WI38 (cell line): ENCODE measurements at regions not wholly inside any gene's neighbourhood (a gene's known extent, or its start where the extent isn't known, plus 50 kb on each side); places are given as distances from the start of the nearest gene placed in this dataset.

ENCODE experiments used
- H3K4me3 ChIP-seq: 2 replicates; pipeline ENCODE4 v1.5.1; 2011; ENCODE audit warnings: low read depth, mild to moderate bottlenecking, control low read depth, low read length
- TF ChIP-seq, protein P1 (sequence below): IDR thresholded peaks from 2 replicates; pipeline ENCODE4 v1.5.1; 2012; ENCODE audit warnings: low read depth, mild to moderate bottlenecking, control low read depth, low read length

GRCh38 chr15:62400778-62401177 lies 235.7 kb upstream of the C2CD4B start:
- no peak overlapping the region for H3K4me3 ChIP-seq
- TF ChIP-seq, protein P1, sequence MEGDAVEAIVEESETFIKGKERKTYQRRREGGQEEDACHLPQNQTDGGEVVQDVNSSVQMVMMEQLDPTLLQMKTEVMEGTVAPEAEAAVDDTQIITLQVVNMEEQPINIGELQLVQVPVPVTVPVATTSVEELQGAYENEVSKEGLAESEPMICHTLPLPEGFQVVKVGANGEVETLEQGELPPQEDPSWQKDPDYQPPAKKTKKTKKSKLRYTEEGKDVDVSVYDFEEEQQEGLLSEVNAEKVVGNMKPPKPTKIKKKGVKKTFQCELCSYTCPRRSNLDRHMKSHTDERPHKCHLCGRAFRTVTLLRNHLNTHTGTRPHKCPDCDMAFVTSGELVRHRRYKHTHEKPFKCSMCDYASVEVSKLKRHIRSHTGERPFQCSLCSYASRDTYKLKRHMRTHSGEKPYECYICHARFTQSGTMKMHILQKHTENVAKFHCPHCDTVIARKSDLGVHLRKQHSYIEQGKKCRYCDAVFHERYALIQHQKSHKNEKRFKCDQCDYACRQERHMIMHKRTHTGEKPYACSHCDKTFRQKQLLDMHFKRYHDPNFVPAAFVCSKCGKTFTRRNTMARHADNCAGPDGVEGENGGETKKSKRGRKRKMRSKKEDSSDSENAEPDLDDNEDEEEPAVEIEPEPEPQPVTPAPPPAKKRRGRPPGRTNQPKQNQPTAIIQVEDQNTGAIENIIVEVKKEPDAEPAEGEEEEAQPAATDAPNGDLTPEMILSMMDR, result no peak

GRCh38 chr15:62402687-62403086 lies 237.6 kb upstream of the C2CD4B start:
- H3K4me3 ChIP-seq, result no peak overlapping the region
- TF ChIP-seq, protein P1, result no peak

DNA sequence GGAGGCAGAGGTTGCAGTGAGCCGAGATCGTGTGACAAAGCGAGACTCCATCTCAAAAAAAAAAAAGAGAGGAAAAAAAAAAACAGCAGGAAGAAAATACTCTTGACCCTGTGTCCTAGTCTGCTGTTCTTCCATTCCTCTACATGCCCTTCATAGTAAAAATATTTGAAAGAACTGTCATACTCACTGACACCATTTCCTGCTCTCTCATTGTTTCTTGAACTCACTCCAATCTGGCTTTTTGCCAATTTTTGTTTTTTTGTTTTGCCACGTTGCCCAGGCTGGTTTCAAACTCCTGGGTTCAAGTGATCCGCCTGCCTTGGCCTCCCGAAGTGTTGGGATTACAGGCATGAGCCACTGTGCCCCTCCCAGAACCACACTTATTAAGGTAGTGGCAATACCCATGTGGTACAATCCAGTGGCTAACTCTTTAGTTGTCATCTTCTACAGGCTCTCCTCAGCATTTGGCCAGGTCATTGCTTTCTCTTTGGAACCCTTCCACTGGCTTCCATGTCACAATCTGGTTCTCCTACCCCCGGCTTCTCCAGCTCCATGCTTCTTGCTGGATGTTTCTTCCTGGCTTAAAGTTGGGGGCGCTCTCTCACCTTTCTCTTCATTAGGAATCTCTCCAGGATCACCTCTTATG lies 238.2 kb upstream of the C2CD4B start:
- no peak overlapping the region for H3K4me3 ChIP-seq
- TF ChIP-seq, protein P1, result no peak

- TF ChIP-seq, protein P1, result no peak
Measured at GRCh38 chr15:62404194-62404985, 239.3 kb upstream of the C2CD4B start.

GRCh38 chr15:62406305-62406891 lies 241.3 kb upstream of the C2CD4B start:
- TF ChIP-seq, protein P1, result no peak
- no peak overlapping the region for H3K4me3 ChIP-seq

More at GRCh38 chr15:62404194-62404985, 239.3 kb upstream of the C2CD4B start:
- no peak overlapping the region for H3K4me3 ChIP-seq

DNA sequence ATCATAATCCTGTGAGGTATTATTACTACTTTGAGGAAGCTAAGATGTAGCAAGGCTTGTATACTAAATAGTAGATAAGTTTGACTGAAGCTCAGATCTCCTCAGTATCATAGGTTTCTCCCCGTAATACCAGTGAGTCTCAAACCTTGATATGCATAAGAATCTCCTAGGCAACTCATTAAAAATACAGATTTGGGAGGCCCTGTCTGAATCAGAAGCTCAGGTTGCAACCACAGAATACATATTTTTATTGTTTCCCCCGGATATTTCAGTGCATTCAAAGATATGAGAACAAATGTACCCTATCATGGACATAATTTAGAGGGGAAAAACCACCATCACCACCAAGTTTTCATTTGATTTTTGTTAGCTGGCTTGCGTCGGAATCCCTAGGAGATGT lies 242.1 kb upstream of the C2CD4B start:
- TF ChIP-seq, protein P1, result no peak
- H3K4me3 ChIP-seq, result no peak overlapping the region

DNA sequence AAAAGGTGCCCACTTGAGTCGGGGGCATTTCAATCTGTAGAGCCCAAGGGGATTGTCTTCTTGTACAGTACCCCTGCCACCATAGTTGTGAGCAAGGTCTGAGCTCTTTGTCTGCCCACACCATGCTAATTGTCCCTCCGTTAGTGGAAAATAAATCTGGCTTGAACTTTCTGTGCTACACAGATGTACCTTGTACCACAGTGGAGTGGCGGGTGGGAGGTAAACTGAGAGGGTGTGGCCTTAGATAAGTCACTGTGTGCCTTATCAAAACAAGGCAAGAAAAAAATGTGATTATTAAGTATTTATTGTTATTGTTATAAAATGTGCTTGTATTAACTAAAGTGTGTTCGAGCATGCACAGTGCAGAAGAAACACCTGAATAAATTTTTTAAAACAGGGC lies 242.9 kb upstream of the C2CD4B start:
- TF ChIP-seq, protein P1, result no peak

More for the DNA sequence above, 242.9 kb upstream of the C2CD4B start:
- H3K4me3 ChIP-seq, result no peak overlapping the region
